ENCODE measurements at regions not wholly inside any gene's neighbourhood (a gene's known extent, or its start where the extent isn't known, plus 50 kb on each side); places are given as distances from the start of the nearest gene placed in this dataset.

- TF ChIP-seq POLR2A (IDR thresholded peaks at IDR 0.05; ENCODE audit: low read depth, low read length) (no peak), RAD21 (IDR thresholded peaks at IDR 0.05; ENCODE audit: low read length) (no peak), RCOR1 (IDR thresholded peaks at IDR 0.05; ENCODE audit: insufficient replicate concordance, low read length) (no peak), CEBPB (IDR thresholded peaks at IDR 0.05; ENCODE audit: low read depth, low read length) (no peak)
- TF ChIP-seq, protein P1, sequence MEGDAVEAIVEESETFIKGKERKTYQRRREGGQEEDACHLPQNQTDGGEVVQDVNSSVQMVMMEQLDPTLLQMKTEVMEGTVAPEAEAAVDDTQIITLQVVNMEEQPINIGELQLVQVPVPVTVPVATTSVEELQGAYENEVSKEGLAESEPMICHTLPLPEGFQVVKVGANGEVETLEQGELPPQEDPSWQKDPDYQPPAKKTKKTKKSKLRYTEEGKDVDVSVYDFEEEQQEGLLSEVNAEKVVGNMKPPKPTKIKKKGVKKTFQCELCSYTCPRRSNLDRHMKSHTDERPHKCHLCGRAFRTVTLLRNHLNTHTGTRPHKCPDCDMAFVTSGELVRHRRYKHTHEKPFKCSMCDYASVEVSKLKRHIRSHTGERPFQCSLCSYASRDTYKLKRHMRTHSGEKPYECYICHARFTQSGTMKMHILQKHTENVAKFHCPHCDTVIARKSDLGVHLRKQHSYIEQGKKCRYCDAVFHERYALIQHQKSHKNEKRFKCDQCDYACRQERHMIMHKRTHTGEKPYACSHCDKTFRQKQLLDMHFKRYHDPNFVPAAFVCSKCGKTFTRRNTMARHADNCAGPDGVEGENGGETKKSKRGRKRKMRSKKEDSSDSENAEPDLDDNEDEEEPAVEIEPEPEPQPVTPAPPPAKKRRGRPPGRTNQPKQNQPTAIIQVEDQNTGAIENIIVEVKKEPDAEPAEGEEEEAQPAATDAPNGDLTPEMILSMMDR (conservative IDR thresholded peaks at IDR 0.05; ENCODE audit: low read depth, low read length) = no peak
Measured at GRCh38 chr22:25282346-25282670, 62.9 kb downstream of the CRYBB2 start.

All from IMR-90 (cell line).